PC-3 (cell line): ENCODE measurements at regions not wholly inside any gene's neighbourhood (a gene's known extent, or its start where the extent isn't known, plus 50 kb on each side); places are given as distances from the start of the nearest gene placed in this dataset.

Source experiments
- CTCF ChIP-seq: fragments of 300-600 bp; sonication (generic); conservative IDR thresholded peaks from 2 replicates; pipeline ENCODE4 v1.5.1; 2017; ENCODE audit warnings: antibody characterized with exemption, low read depth, mild to moderate bottlenecking, low read length
- EZH2 ChIP-seq: fragments of 300-600 bp; sonication (generic); IDR thresholded peaks from one replicate; pipeline ENCODE4 v1.6.1; 2017; ENCODE audit warnings: antibody characterized with exemption, mild to moderate bottlenecking, low read length; ENCODE audit not compliant: unreplicated experiment
- EZH2phosphoT487 ChIP-seq: fragments of 300-600 bp; sonication (generic); IDR thresholded peaks from 2 replicates; pipeline ENCODE4 v1.6.1; 2018; ENCODE audit warnings: mild to moderate bottlenecking, antibody characterized with exemption, low read length, borderline replicate concordance

- no peak for TF ChIP-seq CTCF
- TF ChIP-seq EZH2 = no peak
- no peak for TF ChIP-seq EZH2phosphoT487
These were observed 442.4 kb upstream of the GRM7 start for GRCh38 chr3:6418485-6418884.
